ENCODE measurements at regions not wholly inside any gene's neighbourhood (a gene's known extent, or its start where the extent isn't known, plus 50 kb on each side); places are given as distances from the start of the nearest gene placed in this dataset.

DNA sequence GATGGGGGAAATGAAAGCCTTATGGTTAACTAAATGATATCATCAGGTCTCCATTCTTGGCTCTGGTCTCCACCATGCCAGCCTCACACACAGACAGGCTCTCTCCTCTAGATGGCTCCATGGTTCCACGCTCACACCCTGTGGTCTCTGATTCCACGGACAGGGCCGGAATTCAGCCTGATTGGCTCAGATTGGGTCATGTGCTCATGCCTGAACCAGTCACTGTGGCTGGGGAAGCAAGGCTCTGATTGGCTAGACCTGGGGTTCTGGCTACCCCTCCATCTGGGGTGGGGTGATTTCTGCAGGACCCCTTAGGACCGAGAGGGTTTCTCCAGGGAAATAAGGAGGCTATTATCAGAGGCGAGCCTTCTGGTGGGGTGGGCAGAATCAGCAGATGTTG is 277.0 kb downstream of the PTPRU start:
- Histone ChIP-seq H3K4me2 (ENCODE audit: low read depth, low read length, poor library complexity, severe bottlenecking) (no peak overlapping the region), H3K27me3 (ENCODE audit: insufficient read depth, low read length, poor library complexity, severe bottlenecking) (no peaks in the 10 kb centered on the region), H3K4me3 (ENCODE audit: low read length, poor library complexity, severe bottlenecking) (no peak overlapping the region), H3F3A (ENCODE audit: low read depth) (no peaks in the 10 kb centered on the region), H2AFZ (ENCODE audit: low read length) (no peak overlapping the region), H3K36me3 (ENCODE audit: insufficient read depth, low read length) (no peaks in the 10 kb centered on the region), H4K20me1 (ENCODE audit: insufficient read depth, low read length, poor library complexity, severe bottlenecking) (no peaks in the 10 kb centered on the region), H3K9me3 (ENCODE audit: insufficient read depth, low read depth, low read length) (peaks cover 5% of the 10 kb centered on the region; the same call in 1 of the 2 replicates), H3K79me2 (ENCODE audit: insufficient read depth, low read length) (no peaks in the 10 kb centered on the region), H3K4me1 (ENCODE audit: insufficient read depth, low read length, poor library complexity, severe bottlenecking) (no peaks in the 10 kb centered on the region), H3K9ac (ENCODE audit: low read depth, low read length, poor library complexity, severe bottlenecking) (no peak overlapping the region), H3K9me2 (replicated peaks; ENCODE audit: low read depth, low read length) (no peaks in the 10 kb centered on the region)
- TF ChIP-seq EZH2phosphoT487 (IDR thresholded peaks at IDR 0.05; ENCODE audit: borderline replicate concordance) = no peak

DNA sequence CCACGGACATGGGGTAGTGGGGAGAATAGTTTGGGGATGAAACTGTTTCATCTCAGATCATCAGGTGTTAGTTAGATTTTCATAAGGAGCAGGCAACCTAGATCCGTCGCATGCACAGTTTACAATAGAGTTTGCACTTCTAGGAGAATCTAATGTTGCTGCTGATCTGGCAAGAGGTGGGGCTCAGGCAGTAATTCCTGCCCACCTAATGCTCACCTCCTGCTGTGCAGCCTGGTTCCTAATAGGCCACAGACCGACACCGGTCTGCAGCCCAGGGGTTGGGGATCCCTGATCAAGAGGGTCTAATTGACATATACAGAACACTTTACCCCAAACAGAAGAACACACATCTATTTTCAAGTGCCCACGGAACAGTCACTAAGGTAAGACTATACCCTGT is 275.1 kb downstream of the PTPRU start:
- Histone ChIP-seq H2AFZ (ENCODE audit: low read length) (no peak overlapping the region), H3K4me3 (ENCODE audit: low read length, poor library complexity, severe bottlenecking) (no peak overlapping the region), H3K4me1 (ENCODE audit: insufficient read depth, low read length, poor library complexity, severe bottlenecking) (no peaks in the 10 kb centered on the region), H3K9me2 (replicated peaks; ENCODE audit: low read depth, low read length) (no peaks in the 10 kb centered on the region), H3F3A (ENCODE audit: low read depth) (no peaks in the 10 kb centered on the region), H4K20me1 (ENCODE audit: insufficient read depth, low read length, poor library complexity, severe bottlenecking) (no peaks in the 10 kb centered on the region), H3K27me3 (ENCODE audit: insufficient read depth, low read length, poor library complexity, severe bottlenecking) (no peaks in the 10 kb centered on the region), H3K79me2 (ENCODE audit: insufficient read depth, low read length) (no peaks in the 10 kb centered on the region), H3K36me3 (ENCODE audit: insufficient read depth, low read length) (no peaks in the 10 kb centered on the region), H3K9ac (ENCODE audit: low read depth, low read length, poor library complexity, severe bottlenecking) (no peak overlapping the region), H3K4me2 (ENCODE audit: low read depth, low read length, poor library complexity, severe bottlenecking) (no peak overlapping the region), H3K9me3 (ENCODE audit: insufficient read depth, low read depth, low read length) (peaks cover 5% of the 10 kb centered on the region; the same call in 1 of the 2 replicates)
- TF ChIP-seq, protein P1, sequence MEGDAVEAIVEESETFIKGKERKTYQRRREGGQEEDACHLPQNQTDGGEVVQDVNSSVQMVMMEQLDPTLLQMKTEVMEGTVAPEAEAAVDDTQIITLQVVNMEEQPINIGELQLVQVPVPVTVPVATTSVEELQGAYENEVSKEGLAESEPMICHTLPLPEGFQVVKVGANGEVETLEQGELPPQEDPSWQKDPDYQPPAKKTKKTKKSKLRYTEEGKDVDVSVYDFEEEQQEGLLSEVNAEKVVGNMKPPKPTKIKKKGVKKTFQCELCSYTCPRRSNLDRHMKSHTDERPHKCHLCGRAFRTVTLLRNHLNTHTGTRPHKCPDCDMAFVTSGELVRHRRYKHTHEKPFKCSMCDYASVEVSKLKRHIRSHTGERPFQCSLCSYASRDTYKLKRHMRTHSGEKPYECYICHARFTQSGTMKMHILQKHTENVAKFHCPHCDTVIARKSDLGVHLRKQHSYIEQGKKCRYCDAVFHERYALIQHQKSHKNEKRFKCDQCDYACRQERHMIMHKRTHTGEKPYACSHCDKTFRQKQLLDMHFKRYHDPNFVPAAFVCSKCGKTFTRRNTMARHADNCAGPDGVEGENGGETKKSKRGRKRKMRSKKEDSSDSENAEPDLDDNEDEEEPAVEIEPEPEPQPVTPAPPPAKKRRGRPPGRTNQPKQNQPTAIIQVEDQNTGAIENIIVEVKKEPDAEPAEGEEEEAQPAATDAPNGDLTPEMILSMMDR (conservative IDR thresholded peaks at IDR 0.05; ENCODE audit: low read length) = no peak
- TF ChIP-seq EZH2phosphoT487 (IDR thresholded peaks at IDR 0.05; ENCODE audit: borderline replicate concordance) = no peak

DNA sequence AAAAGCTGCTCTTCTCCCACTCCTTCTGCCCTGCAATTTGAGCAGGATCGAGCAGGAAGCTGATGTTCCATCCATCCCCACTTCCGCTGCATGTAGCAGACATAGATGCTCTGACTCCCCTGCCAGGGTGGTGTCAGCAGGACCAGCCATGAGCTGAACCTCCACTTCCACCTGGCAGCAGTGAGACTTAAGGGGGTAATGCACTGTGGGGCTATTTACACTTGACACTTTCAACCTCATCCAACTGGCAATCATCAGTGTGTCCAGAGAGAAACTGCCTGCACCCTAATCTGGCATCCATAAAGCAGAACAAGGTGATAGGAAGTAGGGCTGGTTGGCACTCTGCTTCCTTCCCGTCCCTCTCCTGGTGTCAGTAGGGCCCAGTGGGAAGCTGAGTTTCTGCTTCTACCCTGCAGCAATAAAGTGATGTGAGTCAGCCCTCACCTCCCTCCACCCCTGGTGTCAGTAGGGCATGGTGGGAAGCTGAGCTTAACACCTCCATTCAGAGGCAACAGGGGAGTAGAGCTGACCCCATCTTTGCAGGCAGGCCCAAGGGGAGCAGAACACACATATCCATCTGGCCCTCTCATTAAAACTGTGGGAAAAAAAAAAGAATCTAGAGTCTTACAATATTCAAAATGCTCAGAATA is 272.3 kb downstream of the PTPRU start:
- Histone ChIP-seq H3K4me3 (ENCODE audit: low read length, poor library complexity, severe bottlenecking) (no peak overlapping the region), H3K79me2 (ENCODE audit: insufficient read depth, low read length) (no peaks in the 10 kb centered on the region), H3F3A (ENCODE audit: low read depth) (no peaks in the 10 kb centered on the region), H3K4me1 (ENCODE audit: insufficient read depth, low read length, poor library complexity, severe bottlenecking) (no peaks in the 10 kb centered on the region), H2AFZ (ENCODE audit: low read length) (no peak overlapping the region), H3K27me3 (ENCODE audit: insufficient read depth, low read length, poor library complexity, severe bottlenecking) (no peaks in the 10 kb centered on the region), H3K4me2 (ENCODE audit: low read depth, low read length, poor library complexity, severe bottlenecking) (no peak overlapping the region), H4K20me1 (ENCODE audit: insufficient read depth, low read length, poor library complexity, severe bottlenecking) (no peaks in the 10 kb centered on the region), H3K36me3 (ENCODE audit: insufficient read depth, low read length) (no peaks in the 10 kb centered on the region), H3K9me2 (replicated peaks; ENCODE audit: low read depth, low read length) (no peaks in the 10 kb centered on the region), H3K9ac (ENCODE audit: low read depth, low read length, poor library complexity, severe bottlenecking) (no peak overlapping the region), H3K9me3 (ENCODE audit: insufficient read depth, low read depth, low read length) (no peaks in the 10 kb centered on the region)
- TF ChIP-seq EZH2phosphoT487 (IDR thresholded peaks at IDR 0.05; ENCODE audit: borderline replicate concordance) = no peak
- TF ChIP-seq, protein P1 (conservative IDR thresholded peaks at IDR 0.05; ENCODE audit: low read length) = no peak

DNA sequence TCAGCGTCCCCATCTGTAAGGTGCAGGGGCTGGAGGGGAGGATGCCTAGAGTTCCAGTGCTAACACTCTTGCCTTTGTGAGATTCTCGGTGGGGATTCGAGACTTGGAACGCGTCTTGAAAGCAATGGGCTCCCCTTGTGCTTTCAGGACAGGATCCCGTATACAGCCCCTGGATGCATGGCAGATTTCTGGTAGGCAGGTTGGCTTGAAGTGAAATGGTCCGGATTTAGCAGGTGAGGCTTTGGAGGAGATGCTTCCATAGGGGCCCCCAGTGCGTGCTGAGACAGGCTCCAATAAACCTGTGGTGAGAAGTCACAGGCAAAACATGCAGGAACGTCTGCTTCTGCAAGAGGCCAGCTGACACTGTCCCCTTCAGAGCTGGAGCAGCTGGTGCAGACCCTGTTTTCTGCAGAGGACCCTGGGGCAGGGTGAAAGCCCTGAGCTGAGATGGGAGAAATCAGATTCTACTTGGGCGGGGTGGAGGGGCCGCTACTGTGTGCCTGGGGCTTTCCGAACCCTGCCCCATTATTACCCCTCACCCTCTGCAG is 270.4 kb downstream of the PTPRU start:
- no peak overlapping the region for H3K4me2 ChIP-seq (ENCODE audit: low read depth, low read length, poor library complexity, severe bottlenecking)
- no peak for TF ChIP-seq EZH2phosphoT487 (IDR thresholded peaks at IDR 0.05; ENCODE audit: borderline replicate concordance)
- TF ChIP-seq, protein P1 (conservative IDR thresholded peaks at IDR 0.05; ENCODE audit: low read length) = no peak
- H3K4me3 ChIP-seq (ENCODE audit: low read length, poor library complexity, severe bottlenecking) = no peak overlapping the region
- H3K27me3 ChIP-seq (ENCODE audit: insufficient read depth, low read length, poor library complexity, severe bottlenecking) = no peaks in the 10 kb centered on the region
- H3K9me2 ChIP-seq (replicated peaks; ENCODE audit: low read depth, low read length) = no peaks in the 10 kb centered on the region
- H3K4me1 ChIP-seq (ENCODE audit: insufficient read depth, low read length, poor library complexity, severe bottlenecking) = no peaks in the 10 kb centered on the region
- H3K9ac ChIP-seq (ENCODE audit: low read depth, low read length, poor library complexity, severe bottlenecking) = no peak overlapping the region
- no peaks in the 10 kb centered on the region for H3K36me3 ChIP-seq (ENCODE audit: insufficient read depth, low read length)
- no peaks in the 10 kb centered on the region for H3F3A ChIP-seq (ENCODE audit: low read depth)
- no peaks in the 10 kb centered on the region for H3K9me3 ChIP-seq (ENCODE audit: insufficient read depth, low read depth, low read length)
- no peak overlapping the region for H2AFZ ChIP-seq (ENCODE audit: low read length)
- no peaks in the 10 kb centered on the region for H3K79me2 ChIP-seq (ENCODE audit: insufficient read depth, low read length)
- no peaks in the 10 kb centered on the region for H4K20me1 ChIP-seq (ENCODE audit: insufficient read depth, low read length, poor library complexity, severe bottlenecking)
